Muscle of leg (tissue), 3 donors: ENCODE measurements at regions not wholly inside any gene's neighbourhood (a gene's known extent, or its start where the extent isn't known, plus 50 kb on each side); places are given as distances from the start of the nearest gene placed in this dataset.
"Not testable (repeated sequence)": the region's sequence is repeated elsewhere in the genome, so short reads cannot be mapped to it uniquely, and the experiment has no call there.

ENCODE experiments used
- DNase-seq: peaks from one replicate; pipeline ENCODE4 v3.0.0; 2013
- H3K27ac ChIP-seq: one replicate; pipeline ENCODE4 v1.5.1; 2013; ENCODE audit warnings: mild to moderate bottlenecking, low read length, control low read depth
- H3K27me3 ChIP-seq: one replicate; pipeline ENCODE4 v1.6.1; 2013; ENCODE audit warnings: low read length; ENCODE audit not compliant: control insufficient read depth, insufficient read depth
- H3K36me3 ChIP-seq: one replicate; pipeline ENCODE4 v1.6.1; 2013; ENCODE audit warnings: low read length; ENCODE audit not compliant: control insufficient read depth, insufficient read depth
- H3K4me1 ChIP-seq: one replicate; pipeline ENCODE4 v1.6.1; 2013; ENCODE audit warnings: low read length; ENCODE audit not compliant: control insufficient read depth, insufficient read depth
- H3K4me3 ChIP-seq: one replicate; pipeline ENCODE4 v1.5.1; 2013; ENCODE audit warnings: low read length, control low read depth
- H3K9me3 ChIP-seq: replicated peaks from 2 replicates; pipeline ENCODE4 v1.6.1; 2013; ENCODE audit warnings: low read depth, low read length; ENCODE audit not compliant: control insufficient read depth
- WGBS: methylation state at CpG from one replicate; pipeline ENCODE4 v1.1.5; 2013; ENCODE audit warnings: missing lambda C conversion rate; ENCODE audit not compliant: insufficient coverage; 5-methylcytosine and 5-hydroxymethylcytosine counted together

DNA sequence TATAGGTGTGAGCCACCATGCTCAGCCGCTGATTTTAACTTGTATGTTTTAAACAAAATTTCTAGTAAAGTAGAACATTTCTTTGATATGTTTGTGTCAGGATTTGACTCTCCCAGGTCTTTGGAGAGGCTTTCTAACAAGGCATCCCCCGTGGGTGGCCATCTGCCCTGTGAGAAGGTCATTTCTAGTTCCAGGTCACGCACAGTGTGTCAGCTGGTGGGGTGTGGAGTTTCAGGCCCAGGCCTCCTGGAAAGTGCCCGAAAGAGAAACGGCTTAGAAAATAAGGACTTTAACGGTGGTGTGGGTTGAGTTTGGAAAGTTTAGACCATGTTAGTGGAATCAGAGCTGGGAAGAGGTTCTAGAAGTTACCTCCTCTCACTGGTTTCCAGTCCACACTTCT is 61.0 kb downstream of the SPDYE17 start:
- not testable (repeated sequence) for H3K4me1 ChIP-seq, H3K9me3 ChIP-seq, H3K27me3 ChIP-seq, DNase-seq, H3K36me3 ChIP-seq, H3K27ac ChIP-seq, H3K4me3 ChIP-seq
- no CpG with 5 or more reads among the region's 6 CpGs for WGBS

DNA sequence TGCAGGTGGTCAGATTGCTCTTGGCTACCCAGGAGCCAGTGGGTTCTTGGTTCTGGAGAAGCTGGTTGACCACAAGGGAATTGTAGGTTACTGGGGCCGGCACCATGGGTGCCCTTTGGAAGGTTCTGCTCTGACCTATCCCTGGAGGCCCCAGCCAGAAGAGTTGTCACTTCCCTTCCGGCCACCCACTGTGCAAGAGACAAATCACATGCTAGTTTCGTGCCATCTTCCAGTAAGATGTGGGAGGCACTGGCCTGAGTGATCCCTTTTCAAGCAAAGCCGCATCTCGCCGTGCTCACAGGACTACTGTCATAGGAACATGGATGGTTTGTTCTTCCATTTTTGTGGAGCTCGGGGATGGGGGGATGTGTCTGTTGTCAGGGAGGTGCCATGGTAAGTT is 62.3 kb downstream of the SPDYE17 start:
- H3K27ac ChIP-seq, H3K36me3 ChIP-seq, H3K4me3 ChIP-seq, H3K27me3 ChIP-seq, H3K9me3 ChIP-seq, H3K4me1 ChIP-seq, DNase-seq: not testable (repeated sequence)
- WGBS = 96% methylated on average over 4 of the region's 7 CpGs

DNA sequence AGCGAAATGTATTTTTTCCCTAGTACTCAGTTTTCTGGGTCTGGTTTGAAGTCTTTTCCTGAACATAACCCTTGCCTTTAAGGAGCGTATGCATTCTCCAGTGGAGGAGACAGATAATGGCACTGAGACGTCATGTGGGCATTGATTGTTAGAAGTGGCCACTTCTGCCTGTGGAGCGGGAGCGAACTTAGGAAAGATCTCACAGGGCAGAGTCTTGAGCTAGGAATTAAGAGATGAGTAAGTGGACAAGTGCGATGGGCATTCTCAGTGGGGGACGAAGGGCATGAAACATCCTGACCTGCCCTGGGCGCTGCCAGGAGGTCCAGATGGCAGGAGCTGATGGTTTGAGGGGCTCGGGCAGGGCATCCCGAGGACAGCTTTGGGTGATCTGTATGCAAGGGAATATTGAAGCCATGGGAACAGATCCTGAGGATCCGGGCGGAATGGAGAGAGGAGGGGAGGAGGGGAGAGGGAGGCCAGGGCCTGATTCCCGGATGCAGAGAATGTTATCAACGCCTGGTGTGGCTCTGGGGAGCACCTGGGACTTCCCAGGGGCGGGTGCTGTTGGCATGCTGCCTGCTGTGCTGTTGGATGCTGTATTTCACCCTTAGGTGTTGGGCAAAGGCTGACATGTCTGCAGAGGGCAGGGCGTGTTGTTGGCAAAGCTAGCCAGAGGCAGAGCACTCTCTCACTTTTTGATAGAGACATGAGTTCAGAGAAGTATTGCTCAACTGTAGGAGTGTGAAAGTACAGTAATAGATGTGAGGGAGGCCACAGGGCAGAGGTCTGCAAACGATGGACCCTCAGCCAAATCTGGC is 66.2 kb downstream of the SPDYE17 start:
- H3K36me3 ChIP-seq, H3K27me3 ChIP-seq, H3K4me3 ChIP-seq, H3K27ac ChIP-seq, H3K9me3 ChIP-seq, DNase-seq, H3K4me1 ChIP-seq: not testable (repeated sequence)
- 90% methylated on average over 6 of the region's 17 CpGs for WGBS

DNA sequence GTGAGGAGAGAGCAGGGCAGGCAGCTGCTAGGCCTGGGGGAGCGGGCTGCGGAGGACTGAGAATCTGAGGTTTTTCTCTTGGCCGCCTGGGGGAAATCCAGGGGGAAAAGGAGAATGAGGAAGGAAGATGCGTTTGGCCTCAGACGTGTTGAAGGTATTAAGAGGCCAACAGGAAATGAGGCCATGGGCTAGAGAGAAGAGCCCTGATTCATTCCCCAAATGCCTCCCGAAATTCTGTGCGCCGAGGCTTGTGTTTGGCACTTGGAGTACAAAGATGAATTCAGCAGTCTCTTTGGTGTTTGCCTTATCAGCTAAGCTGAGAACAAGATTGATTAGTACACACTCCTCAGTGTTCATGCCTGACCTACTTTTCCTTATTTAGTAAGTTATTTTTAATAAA is 68.1 kb downstream of the SPDYE17 start:
- not testable (repeated sequence) for H3K4me1 ChIP-seq, H3K9me3 ChIP-seq, H3K27me3 ChIP-seq, H3K4me3 ChIP-seq, H3K36me3 ChIP-seq, H3K27ac ChIP-seq, DNase-seq
- no CpG with 5 or more reads among the region's 8 CpGs for WGBS

DNA sequence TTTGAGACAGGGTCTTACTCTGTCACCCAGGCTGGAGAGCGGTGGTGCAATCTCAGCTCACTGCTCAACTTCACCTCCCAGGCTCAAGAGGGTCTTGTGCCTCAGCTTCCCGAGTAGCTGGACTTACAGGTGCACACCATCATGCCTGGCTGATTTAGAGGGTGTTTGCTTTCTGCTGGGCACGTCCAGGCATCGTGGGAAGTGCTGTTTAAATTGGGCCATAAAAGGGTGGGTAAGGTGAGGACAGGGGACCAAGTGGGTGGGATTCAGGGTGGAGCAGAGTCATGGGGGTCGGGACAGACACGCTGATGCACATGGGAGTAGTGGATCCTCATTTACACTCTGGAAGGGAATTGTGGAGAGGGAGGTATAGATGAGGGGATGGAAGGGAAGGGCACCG is 69.1 kb downstream of the SPDYE17 start:
- not testable (repeated sequence) for H3K27me3 ChIP-seq, H3K4me1 ChIP-seq, H3K27ac ChIP-seq, H3K4me3 ChIP-seq, DNase-seq, H3K36me3 ChIP-seq, H3K9me3 ChIP-seq
- 76% methylated on average over 3 of the region's 7 CpGs for WGBS

GRCh38 chr7:76960400-76960986 is 71.7 kb downstream of the SPDYE17 start:
- H3K4me3 ChIP-seq, H3K27ac ChIP-seq, H3K9me3 ChIP-seq, H3K4me1 ChIP-seq, H3K36me3 ChIP-seq, H3K27me3 ChIP-seq, DNase-seq: not testable (repeated sequence)
- WGBS = no CpG with 5 or more reads among the region's 16 CpGs

DNA sequence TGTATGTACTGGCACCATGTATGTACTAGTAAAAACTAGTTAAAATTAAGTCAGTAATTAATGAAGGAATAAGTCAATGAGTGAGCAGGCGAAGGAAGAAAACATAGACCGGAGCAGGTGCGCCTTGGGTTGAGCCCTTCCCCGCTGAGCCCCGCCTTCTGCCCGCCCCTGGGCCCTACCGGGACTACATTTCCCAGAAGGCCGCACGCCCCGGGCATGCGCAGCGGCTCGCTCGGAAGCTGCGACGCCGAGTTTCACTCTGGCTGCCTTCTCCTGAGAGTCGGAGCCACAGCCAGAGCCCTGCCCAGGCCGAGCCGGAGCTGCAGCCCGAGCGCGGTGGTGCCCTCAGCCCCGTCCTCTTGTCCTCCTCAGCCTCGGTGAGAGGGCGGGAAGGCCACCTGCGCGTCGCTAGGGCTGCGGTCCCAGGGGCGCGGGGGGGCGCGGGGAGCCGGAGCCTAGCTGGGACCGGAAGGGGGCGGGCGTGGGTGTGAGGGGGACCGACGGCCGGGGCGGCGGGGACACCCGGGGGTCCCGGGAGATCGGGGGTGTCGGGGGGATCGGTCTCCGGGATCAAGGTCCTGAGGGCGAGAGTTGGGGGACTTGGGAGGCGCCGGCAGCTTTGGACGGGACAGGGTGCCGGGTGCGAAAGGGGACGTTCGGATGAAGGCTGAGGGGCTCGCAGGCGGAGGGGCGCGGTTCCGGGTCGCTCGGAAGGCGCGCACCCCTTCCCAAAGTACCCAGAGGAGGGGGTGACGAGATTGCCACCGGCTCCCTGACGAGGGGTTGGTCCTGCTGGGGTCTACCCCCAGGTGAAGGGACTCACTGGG is 72.4 kb downstream of the SPDYE17 start:
- H3K36me3 ChIP-seq, H3K27me3 ChIP-seq, H3K27ac ChIP-seq, H3K9me3 ChIP-seq, H3K4me1 ChIP-seq, DNase-seq, H3K4me3 ChIP-seq: not testable (repeated sequence)
- WGBS = no CpG with 5 or more reads among the region's 69 CpGs

DNA sequence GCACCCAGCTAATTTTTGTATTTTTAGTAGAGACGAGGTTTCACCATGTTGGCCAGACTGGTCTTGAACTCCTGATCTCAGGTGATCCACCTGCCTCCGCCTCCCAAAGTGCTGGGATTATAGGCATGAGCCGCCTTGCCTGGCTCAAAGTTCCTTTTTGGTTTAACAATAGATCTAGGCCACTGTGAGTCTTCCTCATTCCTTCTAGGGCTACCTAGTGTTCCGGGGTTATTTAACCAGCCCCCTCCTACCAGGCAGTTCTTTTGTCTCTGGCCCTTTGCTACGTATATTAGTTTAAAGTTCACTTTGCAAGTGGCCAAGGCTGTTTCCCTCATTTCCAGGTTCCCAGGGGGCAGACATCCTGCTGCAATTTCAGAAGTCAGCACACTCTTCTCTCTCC is 75.6 kb downstream of the SPDYE17 start:
- WGBS = no CpG with 5 or more reads among the region's 5 CpGs
- not testable (repeated sequence) for H3K27me3 ChIP-seq, H3K9me3 ChIP-seq, H3K4me1 ChIP-seq, H3K27ac ChIP-seq, H3K4me3 ChIP-seq, DNase-seq, H3K36me3 ChIP-seq

- DNase-seq, H3K4me1 ChIP-seq: not testable (repeated sequence)
- no CpG with 5 or more reads among the region's 4 CpGs for WGBS
Observed at GRCh38 chr7:76955124-76955523, 77.0 kb downstream of the SPDYE17 start.

GRCh38 chr7:76944603-76945002 is 87.6 kb downstream of the SPDYE17 start:
- not testable (repeated sequence) for H3K27me3 ChIP-seq, H3K4me1 ChIP-seq, H3K36me3 ChIP-seq, H3K4me3 ChIP-seq, H3K9me3 ChIP-seq, H3K27ac ChIP-seq
- peak; percentile 57 for DNase-seq

More at GRCh38 chr7:76955124-76955523, 77.0 kb downstream of the SPDYE17 start:
- H3K9me3 ChIP-seq, H3K27ac ChIP-seq, H3K36me3 ChIP-seq, H3K27me3 ChIP-seq, H3K4me3 ChIP-seq: not testable (repeated sequence)
